Mesendoderm (in vitro differentiated cells): ENCODE measurements at regions not wholly inside any gene's neighbourhood (a gene's known extent, or its start where the extent isn't known, plus 50 kb on each side); places are given as distances from the start of the nearest gene placed in this dataset.

ENCODE experiments used
- DNase-seq: peaks from one replicate; pipeline ENCODE4 v3.0.0; 2013
- H2AK5ac ChIP-seq: 2 replicates; pipeline ENCODE4 v1.6.1; 2013; ENCODE audit warnings: low read length, inconsistent platforms
- H2BK120ac ChIP-seq: 2 replicates; pipeline ENCODE4 v1.6.1; 2013; ENCODE audit warnings: low read depth, mild to moderate bottlenecking, low read length, moderate library complexity, mixed read lengths
- H2BK15ac ChIP-seq: replicated peaks from 2 replicates; pipeline ENCODE4 v1.6.1; 2013; ENCODE audit warnings: low read depth, mild to moderate bottlenecking, moderate library complexity
- H2BK5ac ChIP-seq: 2 replicates; pipeline ENCODE4 v1.6.1; 2013; ENCODE audit warnings: low read length, inconsistent platforms
- H3K18ac ChIP-seq: 2 replicates; pipeline ENCODE4 v1.6.1; 2013; ENCODE audit warnings: mild to moderate bottlenecking, low read length, mixed read lengths
- H3K23ac ChIP-seq: one replicate; pipeline ENCODE4 v1.6.1; 2013; ENCODE audit warnings: low read length
- H3K27ac ChIP-seq: 2 replicates; pipeline ENCODE4 v1.5.1; 2013; ENCODE audit warnings: low read depth, mild to moderate bottlenecking, inconsistent platforms, low read length, moderate library complexity
- H3K27me3 ChIP-seq: 2 replicates; pipeline ENCODE4 v1.6.1; 2013; ENCODE audit warnings: low read length, control low read depth, mild to moderate bottlenecking, inconsistent platforms; ENCODE audit not compliant: insufficient read depth, poor library complexity
- H3K36me3 ChIP-seq: 2 replicates; pipeline ENCODE4 v1.6.1; 2013; ENCODE audit warnings: low read length, inconsistent platforms; ENCODE audit not compliant: control insufficient read depth, insufficient read depth
- H3K4ac ChIP-seq: one replicate; pipeline ENCODE4 v1.6.1; 2013; ENCODE audit warnings: low read depth, mild to moderate bottlenecking, low read length, moderate library complexity
- H3K4me1 ChIP-seq: 2 replicates; pipeline ENCODE4 v1.6.1; 2013; ENCODE audit warnings: low read depth, low read length, inconsistent platforms; ENCODE audit not compliant: control insufficient read depth
- H3K4me2 ChIP-seq: 2 replicates; pipeline ENCODE4 v1.6.1; 2013; ENCODE audit warnings: low read length
- H3K4me3 ChIP-seq: 2 replicates; pipeline ENCODE4 v1.5.1; 2013; ENCODE audit warnings: mild to moderate bottlenecking, low read length
- H3K56ac ChIP-seq: one replicate; pipeline ENCODE4 v1.6.1; 2013; ENCODE audit warnings: low read length
- H3K79me1 ChIP-seq: 2 replicates; pipeline ENCODE4 v1.6.1; 2013; ENCODE audit warnings: low read length, inconsistent platforms
- H3K79me2 ChIP-seq: 2 replicates; pipeline ENCODE4 v1.6.1; 2013; ENCODE audit warnings: mild to moderate bottlenecking, low read length; ENCODE audit not compliant: control insufficient read depth, insufficient read depth
- H3K9ac ChIP-seq: 2 replicates; pipeline ENCODE4 v1.6.1; 2013; ENCODE audit warnings: low read length, inconsistent platforms
- H4K5ac ChIP-seq: one replicate; pipeline ENCODE4 v1.6.1; 2013; ENCODE audit warnings: low read length
- H4K8ac ChIP-seq: one replicate; pipeline ENCODE4 v1.6.1; 2013; ENCODE audit warnings: low read depth, mild to moderate bottlenecking, control low read depth, low read length, moderate library complexity
- WGBS: extraction: QIAGEN DNeasy Blood & Tissue Kit; methylation state at CpG from one replicate; pipeline ENCODE4 v1.1.7; 2013; ENCODE audit warnings: low lambda C conversion rate, missing lambda C conversion rate; ENCODE audit not compliant: insufficient coverage; ENCODE audit errors: extremely low coverage; 5-methylcytosine and 5-hydroxymethylcytosine counted together

GRCh38 chr9:3004572-3004971, 160.7 kb upstream of the PUM3 start:
- Histone ChIP-seq H3K79me2 (no peaks in the 10 kb centered on the region), H3K36me3 (no peaks in the 10 kb centered on the region), H2BK120ac (no peak overlapping the region), H2AK5ac (no peak overlapping the region), H3K18ac (no peak overlapping the region), H4K8ac (no peak overlapping the region), H3K4me3 (no peak overlapping the region), H2BK5ac (no peak overlapping the region), H3K56ac (no peak overlapping the region), H3K4me1 (no peaks in the 10 kb centered on the region), H2BK15ac (no peak overlapping the region), H3K79me1 (no peaks in the 10 kb centered on the region), H4K5ac (no peak overlapping the region), H3K27ac (no peak overlapping the region), H3K27me3 (no peaks in the 10 kb centered on the region), H3K4me2 (no peak overlapping the region), H3K4ac (no peak overlapping the region), H3K23ac (no peak overlapping the region), H3K9ac (no peak overlapping the region)
- DNase-seq = no peak
- no CpG with 5 or more reads among the region's 1 CpG for WGBS

- H3K27me3 ChIP-seq = no peaks in the 10 kb centered on the region
- no peak overlapping the region for H3K4ac ChIP-seq
- no peak overlapping the region for H3K18ac ChIP-seq
- no peak overlapping the region for H4K8ac ChIP-seq
- H3K4me2 ChIP-seq = no peak overlapping the region
- DNase-seq = no peak
- no peak overlapping the region for H3K27ac ChIP-seq
- no peak overlapping the region for H3K56ac ChIP-seq
- H2BK15ac ChIP-seq = no peak overlapping the region
- H3K4me3 ChIP-seq = no peak overlapping the region
- H3K23ac ChIP-seq = no peak overlapping the region
- H3K79me1 ChIP-seq = no peaks in the 10 kb centered on the region
- no peaks in the 10 kb centered on the region for H3K4me1 ChIP-seq
- no peak overlapping the region for H2BK5ac ChIP-seq
- no peak overlapping the region for H2BK120ac ChIP-seq
- no peaks in the 10 kb centered on the region for H3K79me2 ChIP-seq
- H3K36me3 ChIP-seq = no peaks in the 10 kb centered on the region
- H3K9ac ChIP-seq = no peak overlapping the region
- no peak overlapping the region for H2AK5ac ChIP-seq
- H4K5ac ChIP-seq = no peak overlapping the region
Measured at GRCh38 chr9:3001311-3001710, 157.4 kb upstream of the PUM3 start.

GRCh38 chr9:2992427-2992826, 148.5 kb upstream of the PUM3 start:
- no peak overlapping the region for H3K4ac ChIP-seq
- H3K79me1 ChIP-seq = no peaks in the 10 kb centered on the region
- H3K79me2 ChIP-seq = no peaks in the 10 kb centered on the region
- no peaks in the 10 kb centered on the region for H3K4me1 ChIP-seq
- no peak overlapping the region for H2BK5ac ChIP-seq
- H3K9ac ChIP-seq = no peak overlapping the region
- H3K4me2 ChIP-seq = no peak overlapping the region
- no peak overlapping the region for H3K4me3 ChIP-seq
- H3K23ac ChIP-seq = no peak overlapping the region
- no peak overlapping the region for H3K27ac ChIP-seq
- no peak overlapping the region for H2BK15ac ChIP-seq
- no peak overlapping the region for H3K18ac ChIP-seq
- no CpG with 5 or more reads among the region's 1 CpG for WGBS
- no peaks in the 10 kb centered on the region for H3K27me3 ChIP-seq
- DNase-seq = no peak
- H2AK5ac ChIP-seq = no peak overlapping the region
- no peak overlapping the region for H3K56ac ChIP-seq
- H4K8ac ChIP-seq = no peak overlapping the region
- no peak overlapping the region for H2BK120ac ChIP-seq
- H3K36me3 ChIP-seq = no peaks in the 10 kb centered on the region
- no peak overlapping the region for H4K5ac ChIP-seq

- no peak overlapping the region for H4K8ac ChIP-seq
- H3K9ac ChIP-seq = no peak overlapping the region
- H2BK5ac ChIP-seq = no peak overlapping the region
- no peaks in the 10 kb centered on the region for H3K36me3 ChIP-seq
- H2BK120ac ChIP-seq = no peak overlapping the region
- H3K79me2 ChIP-seq = no peaks in the 10 kb centered on the region
- no peak overlapping the region for H4K5ac ChIP-seq
- H3K4ac ChIP-seq = no peak overlapping the region
- H3K56ac ChIP-seq = no peak overlapping the region
- no peak for DNase-seq
- no peak overlapping the region for H3K4me3 ChIP-seq
- H2AK5ac ChIP-seq = no peak overlapping the region
- H3K4me2 ChIP-seq = no peak overlapping the region
- no peak overlapping the region for H2BK15ac ChIP-seq
- no peak overlapping the region for H3K23ac ChIP-seq
- no peaks in the 10 kb centered on the region for H3K4me1 ChIP-seq
- H3K27ac ChIP-seq = no peak overlapping the region
- no peaks in the 10 kb centered on the region for H3K27me3 ChIP-seq
- no peak overlapping the region for H3K18ac ChIP-seq
- no peaks in the 10 kb centered on the region for H3K79me1 ChIP-seq
Measured at GRCh38 chr9:2991292-2991691, 147.4 kb upstream of the PUM3 start.

- no peak overlapping the region for H3K23ac ChIP-seq
- H3K4ac ChIP-seq = no peak overlapping the region
Measured at GRCh38 chr9:2987679-2988078, 143.8 kb upstream of the PUM3 start.

GRCh38 chr9:2985343-2985742, 141.4 kb upstream of the PUM3 start:
- no peak overlapping the region for H3K9ac ChIP-seq
- H3K79me1 ChIP-seq = no peaks in the 10 kb centered on the region
- no peaks in the 10 kb centered on the region for H3K4me1 ChIP-seq
- no peaks in the 10 kb centered on the region for H3K27me3 ChIP-seq
- no CpG with 5 or more reads among the region's 2 CpGs for WGBS
- no peak overlapping the region for H3K27ac ChIP-seq
- no peak overlapping the region for H3K56ac ChIP-seq
- no peak overlapping the region for H3K4me3 ChIP-seq
- no peak overlapping the region for H3K23ac ChIP-seq
- no peak overlapping the region for H3K4ac ChIP-seq
- no peak overlapping the region for H4K8ac ChIP-seq
- no peak overlapping the region for H2AK5ac ChIP-seq
- no peak overlapping the region for H2BK15ac ChIP-seq
- no peak overlapping the region for H2BK120ac ChIP-seq
- H3K4me2 ChIP-seq = no peak overlapping the region
- no peaks in the 10 kb centered on the region for H3K79me2 ChIP-seq
- H3K18ac ChIP-seq = no peak overlapping the region
- H3K36me3 ChIP-seq = no peaks in the 10 kb centered on the region
- H2BK5ac ChIP-seq = no peak overlapping the region
- H4K5ac ChIP-seq = no peak overlapping the region
- DNase-seq = no peak

More at GRCh38 chr9:2987679-2988078, 143.8 kb upstream of the PUM3 start:
- no peak overlapping the region for H3K4me2 ChIP-seq
- no peak overlapping the region for H3K4me3 ChIP-seq
- H3K27me3 ChIP-seq = no peaks in the 10 kb centered on the region
- no peak overlapping the region for H2BK5ac ChIP-seq
- H3K79me2 ChIP-seq = no peaks in the 10 kb centered on the region
- no peak overlapping the region for H4K8ac ChIP-seq
- no peak overlapping the region for H3K9ac ChIP-seq
- H2BK120ac ChIP-seq = no peak overlapping the region
- DNase-seq = no peak
- no peak overlapping the region for H3K27ac ChIP-seq
- no peaks in the 10 kb centered on the region for H3K4me1 ChIP-seq
- no peak overlapping the region for H3K18ac ChIP-seq
- H3K56ac ChIP-seq = no peak overlapping the region
- no peak overlapping the region for H2AK5ac ChIP-seq
- H3K36me3 ChIP-seq = no peaks in the 10 kb centered on the region
- no peaks in the 10 kb centered on the region for H3K79me1 ChIP-seq
- no peak overlapping the region for H4K5ac ChIP-seq
- no CpG with 5 or more reads among the region's 7 CpGs for WGBS
- no peak overlapping the region for H2BK15ac ChIP-seq
